HCT116 (cell line): ENCODE measurements at regions not wholly inside any gene's neighbourhood (a gene's known extent, or its start where the extent isn't known, plus 50 kb on each side); places are given as distances from the start of the nearest gene placed in this dataset.

Source experiments
- ATAC-seq: fragments of 200-7000 bp; cut with Tn5 transposase; 2 replicates; pipeline ENCODE4 v1.9.1; 2020; ENCODE audit warnings: mild to moderate bottlenecking, moderate library complexity
- BruUV-seq: library from RNA; stranded (reverse); fragments of 400-500 nt; replicated peaks from 2 replicates; lab custom pipeline; 2021; lab: Mats Ljungman, UMichigan
- CTCF ChIA-PET: fragments of 300-600 bp; sonication (Branson Sonifier 250); formaldehyde crosslinking; loops from one replicate; lab custom pipeline; 2021; ENCODE audit warnings: antibody characterized with exemption; lab: Charles Lee
- POLR2A ChIA-PET: fragments of 300-600, 350-600 bp; sonication (Branson Sonifier 250); formaldehyde crosslinking; loops from one replicate; lab custom pipeline; 2021; ENCODE audit warnings: antibody characterized with exemption; lab: Charles Lee
- RAD21 ChIA-PET, 2 experiments: fragments of 300-600 bp; sonication (Branson Sonifier 250); formaldehyde crosslinking; loops; one replicate each; lab custom pipeline; 2023; ENCODE audit warnings: low total read pairs in 2 of 2; ENCODE audit not compliant: uncharacterized antibody in 2 of 2, unreplicated experiment in 2 of 2, low non-redundant PET in 1 of 2; lab: Charles Lee
- DNase-seq: peaks from one replicate; pipeline ENCODE4 v3.0.0-alpha.2; 2010; ENCODE audit warnings: low read depth, low spot score
- H2AFZ ChIP-seq: fragments of 200-600 bp; shearing (Covaris generic), sonication (generic); 2 replicates; pipeline ENCODE4 v1.6.1; 2017; ENCODE audit warnings: low read depth, mixed run types, mixed read lengths, antibody characterized with exemption, low read length; ENCODE audit not compliant: poor library complexity, severe bottlenecking
- H3K27ac ChIP-seq: 2 replicates; pipeline ENCODE4 v1.5.1; 2012; ENCODE audit warnings: low read depth, low read length
- H3K27me3 ChIP-seq: fragments of 200-600 bp; sonication (generic); 2 replicates; pipeline ENCODE4 v1.6.1; 2016; ENCODE audit warnings: mixed run types, low read length, mixed read lengths; ENCODE audit not compliant: insufficient read depth
- H3K36me3 ChIP-seq, 2 experiments: fragments of 200-500 bp in 1 of 2; fragments of 200-600 bp in 1 of 2; sonication (Bioruptor generic) in 1 of 2; sonication (generic) in 1 of 2; 2 replicates each; pipeline versions ENCODE4 v1.5.1 to v1.6.1; 2014 to 2016; ENCODE audit warnings: low read length in 2 of 2, inconsistent platforms in 1 of 2, mixed read lengths in 1 of 2, mixed run types in 1 of 2; ENCODE audit not compliant: insufficient read depth in 2 of 2, control insufficient read depth in 1 of 2
- H3K4me1 ChIP-seq, 2 experiments: fragments of 200-600 bp in 1 of 2; sonication (generic) in 1 of 2; 2 replicates each; pipeline versions ENCODE4 v1.5.1 to v1.6.1; 2012 to 2017; ENCODE audit warnings: low read length in 2 of 2, inconsistent platforms in 1 of 2, mild to moderate bottlenecking in 1 of 2, mixed read lengths in 1 of 2, mixed run types in 1 of 2, moderate library complexity in 1 of 2; ENCODE audit not compliant: insufficient read depth in 2 of 2, control insufficient read depth in 1 of 2
- H3K4me2 ChIP-seq: fragments of 200-600 bp; sonication (generic); 2 replicates; pipeline ENCODE4 v1.6.1; 2017; ENCODE audit warnings: mixed run types, low read length, mixed read lengths
- H3K4me3 ChIP-seq, 2 experiments: fragments of 200-600 bp in 1 of 2; sonication (generic) in 1 of 2; replicated peaks in 1 of 2; 2 replicates each; pipeline ENCODE4 v1.5.1; 2011 to 2016; ENCODE audit warnings: low read length in 2 of 2, control low read depth in 1 of 2, low read depth in 1 of 2, mild to moderate bottlenecking in 1 of 2, mixed read lengths in 1 of 2, mixed run types in 1 of 2
- H3K79me2 ChIP-seq: fragments of 200-600 bp; sonication (generic); 2 replicates; pipeline ENCODE4 v1.6.1; 2017; ENCODE audit warnings: mild to moderate bottlenecking, mixed run types, low read length, moderate library complexity, mixed read lengths; ENCODE audit not compliant: insufficient read depth
- H3K9ac ChIP-seq: fragments of 200-600 bp; sonication (generic); 2 replicates; pipeline ENCODE4 v1.6.1; 2016; ENCODE audit warnings: low read length, mixed read lengths
- H3K9me2 ChIP-seq: fragments of 200-600 bp; sonication (generic), shearing (Covaris generic); 2 replicates; pipeline ENCODE4 v1.6.1; 2017; ENCODE audit warnings: mixed run types, mild to moderate bottlenecking, moderate library complexity; ENCODE audit not compliant: insufficient read depth
- H3K9me3 ChIP-seq, 2 experiments: fragments of 200-500 bp in 1 of 2; fragments of 200-600 bp in 1 of 2; sonication (Bioruptor generic) in 1 of 2; sonication (generic) in 1 of 2; 2 replicates each; pipeline ENCODE4 v1.6.1; 2014 to 2017; ENCODE audit warnings: low read length in 2 of 2, mixed read lengths in 2 of 2, inconsistent platforms in 1 of 2, low read depth in 1 of 2, mild to moderate bottlenecking in 1 of 2, mixed run types in 1 of 2, moderate library complexity in 1 of 2; ENCODE audit not compliant: control insufficient read depth in 1 of 2, insufficient read depth in 1 of 2
- H4K20me1 ChIP-seq: fragments of 200-600 bp; sonication (generic), shearing (Covaris generic); 2 replicates; pipeline ENCODE4 v1.6.1; 2017; ENCODE audit warnings: mixed run types, mild to moderate bottlenecking, moderate library complexity; ENCODE audit not compliant: insufficient read depth
- ATF3 ChIP-seq: IDR thresholded peaks from 2 replicates; pipeline ENCODE4 v1.6.1; 2012
- CBX3 ChIP-seq: IDR thresholded peaks from 2 replicates; pipeline ENCODE4 v1.6.1; 2012; ENCODE audit warnings: low read depth
- CTCF ChIP-seq, 3 experiments: fragments of 200-600 bp in 1 of 3; sonication (generic) in 1 of 3; IDR thresholded peaks in 2 of 3; conservative IDR thresholded peaks in 1 of 3; 2 replicates each; pipeline ENCODE4 v1.5.1; 2012 to 2017; ENCODE audit warnings: low read depth in 2 of 3, low read length in 2 of 3, antibody characterized with exemption in 1 of 3, borderline replicate concordance in 1 of 3, control low read depth in 1 of 3, mild to moderate bottlenecking in 1 of 3, mixed read lengths in 1 of 3, mixed run types in 1 of 3, moderate library complexity in 1 of 3; ENCODE audit not compliant: insufficient read depth in 1 of 3
- EGR1 ChIP-seq: IDR thresholded peaks from 2 replicates; pipeline ENCODE4 v1.6.1; 2012; ENCODE audit warnings: low read depth
- ELF1 ChIP-seq: IDR thresholded peaks from 2 replicates; pipeline ENCODE4 v1.6.1; 2012; ENCODE audit warnings: low read depth, borderline replicate concordance
- EZH2 ChIP-seq: fragments of 200-600 bp; sonication (generic); IDR thresholded peaks from 2 replicates; pipeline ENCODE4 v1.6.1; 2017; ENCODE audit warnings: antibody characterized with exemption, mixed run types
- FOSL1 ChIP-seq: IDR thresholded peaks from 2 replicates; pipeline ENCODE4 v1.6.1; 2012; ENCODE audit warnings: low read depth
- JUND ChIP-seq: IDR thresholded peaks from 2 replicates; pipeline ENCODE4 v1.6.1; 2012
- MAX ChIP-seq: IDR thresholded peaks from 2 replicates; pipeline ENCODE4 v1.6.1; 2012
- POLR2AphosphoS5 ChIP-seq: IDR thresholded peaks from 2 replicates; pipeline ENCODE4 v1.6.1; 2011; ENCODE audit warnings: mild to moderate bottlenecking, low read depth, low read length, moderate library complexity
- RAD21 ChIP-seq: IDR thresholded peaks from 2 replicates; pipeline ENCODE4 v1.6.1; 2012; ENCODE audit warnings: low read depth, mild to moderate bottlenecking
- SIN3A ChIP-seq: IDR thresholded peaks from 2 replicates; pipeline ENCODE4 v1.6.1; 2012; ENCODE audit warnings: low read depth
- SP1 ChIP-seq: IDR thresholded peaks from 2 replicates; pipeline ENCODE4 v1.6.1; 2012; ENCODE audit warnings: low read depth
- SRF ChIP-seq: IDR thresholded peaks from 2 replicates; pipeline ENCODE4 v1.6.1; 2012; ENCODE audit warnings: low read depth
- TCF7L2 ChIP-seq: IDR thresholded peaks from 2 replicates; pipeline ENCODE4 v1.7.0; 2011; ENCODE audit warnings: borderline replicate concordance, inconsistent platforms; ENCODE audit not compliant: insufficient read depth, insufficient read length; ENCODE audit errors: extremely low read depth
- ZFX ChIP-seq: fragments of 450-650 bp; IDR thresholded peaks from 2 replicates; pipeline ENCODE4 v1.6.1; 2017
- ZNF274 ChIP-seq: fragments of 200-500 bp; sonication (Bioruptor generic); IDR thresholded peaks from 2 replicates; pipeline ENCODE4 v1.6.1; 2014; ENCODE audit warnings: mild to moderate bottlenecking, low read depth, low read length, inconsistent platforms
- intact Hi-C: fragments of 100-400 bp; cut with micrococcal nuclease; formaldehyde crosslinking; loops from 2 replicates; pipeline ENCODE4 v1.10.0; 2022

GRCh38 chr5:93352186-93352585 is 228.8 kb downstream of the NR2F1-AS1 start:
- no peaks in the 10 kb centered on the region for H3K9me3 ChIP-seq
- no peaks in the 10 kb centered on the region for H4K20me1 ChIP-seq
- RAD21 ChIA-PET: no interaction called here

GRCh38 chr5:93349613-93350012 is 231.4 kb downstream of the NR2F1-AS1 start:
- no peak overlapping the region for H3K9ac ChIP-seq
- POLR2A ChIA-PET: interaction anchor here (1.7 kb wide), 1 partner anchor 10 kb away, joined by 5 read pairs; no protein-coding TSS in a partner anchor
- TF ChIP-seq JUND (no peak), RAD21 (no peak), ZFX (no peak), MAX (no peak), ELF1 (no peak), CTCF (IDR thresholded peaks at IDR 0.05 in 2 of 3, conservative IDR thresholded peaks at IDR 0.05 in 1 of 3; ENCODE audit: borderline replicate concordance in 1 of 3, insufficient read depth in 1 of 3, low read depth in 2 of 3, low read length in 2 of 3) (no peak), ZNF274 (no peak), SP1 (no peak), POLR2AphosphoS5 (no peak), ATF3 (no peak), FOSL1 (no peak)

More at GRCh38 chr5:93352186-93352585, 228.8 kb downstream of the NR2F1-AS1 start:
- CTCF ChIA-PET: no interaction called here
- no peak overlapping the region for H3K27ac ChIP-seq
- no peaks in the 10 kb centered on the region for H3K79me2 ChIP-seq
- H2AFZ ChIP-seq: no peak overlapping the region
- ATAC-seq (no peak), DNase-seq (no peak)
- POLR2A ChIA-PET: no interaction called here
- intact Hi-C loops: loop anchor here (5.0 kb wide), 1 partner anchor 50 kb away; no protein-coding TSS in a partner anchor
- no peaks in the 10 kb centered on the region for H3K27me3 ChIP-seq
- TF ChIP-seq EGR1: no peak
- TF ChIP-seq SP1: no peak
- no peak for TF ChIP-seq EZH2
- no peak for TF ChIP-seq JUND
- TF ChIP-seq POLR2AphosphoS5: no peak
- TF ChIP-seq TCF7L2: no peak
- no peak for TF ChIP-seq ZNF274
- TF ChIP-seq CBX3: no peak
- no peak for TF ChIP-seq ATF3
- no peak for TF ChIP-seq SRF
- no peak for TF ChIP-seq FOSL1
- TF ChIP-seq SIN3A: no peak
- TF ChIP-seq RAD21: no peak
- H3K9me2 ChIP-seq: no peaks in the 10 kb centered on the region
- no TSS peak for BruUV-seq
- no peak overlapping the region for H3K9ac ChIP-seq
- peaks cover 0 to 16% of the 10 kb centered on the region in 2 experiments; a peak in 1 of 4 replicates for H3K4me1 ChIP-seq
- H3K36me3 ChIP-seq: no peaks in the 10 kb centered on the region
- H3K4me2 ChIP-seq: no peak overlapping the region
- H3K4me3 ChIP-seq: no peak overlapping the region

More at GRCh38 chr5:93349613-93350012, 231.4 kb downstream of the NR2F1-AS1 start:
- Histone ChIP-seq H3K9me2 (no peaks in the 10 kb centered on the region), H3K4me1 (peaks cover 0 to 16% of the 10 kb centered on the region in 2 experiments; a peak in 1 of 4 replicates), H3K79me2 (no peaks in the 10 kb centered on the region), H3K4me3 (no peak overlapping the region), H3K4me2 (no peak overlapping the region), H3K9me3 (no peaks in the 10 kb centered on the region), H3K36me3 (no peaks in the 10 kb centered on the region), H4K20me1 (no peaks in the 10 kb centered on the region), H2AFZ (no peak overlapping the region), H3K27me3 (no peaks in the 10 kb centered on the region), H3K27ac (no peak overlapping the region)
- ATAC-seq: no peak
- ChIA-PET RAD21 (no interaction called here), CTCF (no interaction called here)
- DNase-seq: no peak
- no TSS peak for BruUV-seq
- intact Hi-C loops: loop anchor here (5.0 kb wide), 1 partner anchor 47 kb away; no protein-coding TSS in a partner anchor
